GM23248 (cell line): ENCODE measurements at regions not wholly inside any gene's neighbourhood (a gene's known extent, or its start where the extent isn't known, plus 50 kb on each side); places are given as distances from the start of the nearest gene placed in this dataset.

ENCODE experiments used
- EZH2 ChIP-seq: fragments of 200-600 bp; sonication (generic); IDR thresholded peaks from 2 replicates; pipeline ENCODE4 v1.6.1; 2018; ENCODE audit warnings: antibody characterized with exemption, mild to moderate bottlenecking; ENCODE audit not compliant: insufficient read depth, poor library complexity, severe bottlenecking
- EZH2phosphoT487 ChIP-seq: fragments of 200-600 bp; sonication (generic); IDR thresholded peaks from 2 replicates; pipeline ENCODE4 v1.6.1; 2018; ENCODE audit warnings: antibody characterized with exemption, moderate library complexity, mild to moderate bottlenecking, low read depth; ENCODE audit not compliant: insufficient read depth

DNA sequence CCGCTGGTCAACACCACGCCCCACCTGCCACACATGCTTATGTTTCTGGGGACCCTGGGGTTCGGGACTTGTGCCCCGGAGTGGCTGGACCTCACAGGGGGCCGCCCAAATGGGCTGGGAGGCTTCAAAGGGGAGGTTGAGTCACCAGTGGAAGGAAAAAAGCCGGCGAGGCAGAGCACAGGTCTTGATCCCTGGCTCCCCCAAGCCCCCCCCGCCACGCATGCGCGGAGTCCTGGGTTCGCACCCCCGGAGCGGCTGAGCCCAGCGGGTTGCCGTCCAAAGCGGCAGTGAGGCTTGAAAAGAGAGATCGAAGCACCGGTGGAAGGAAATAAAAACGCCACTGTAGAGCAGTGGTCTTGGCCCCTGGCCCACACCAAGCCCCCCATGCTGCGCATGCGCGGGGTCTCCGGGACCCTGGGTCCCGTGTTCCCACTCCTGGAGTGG is 313.5 kb downstream of the ALG10 start:
- TF ChIP-seq EZH2: no peak
- no peak for TF ChIP-seq EZH2phosphoT487
